T-helper 1 cell (primary cell): ENCODE measurements at regions not wholly inside any gene's neighbourhood (a gene's known extent, or its start where the extent isn't known, plus 50 kb on each side); places are given as distances from the start of the nearest gene placed in this dataset.
"Not testable (repeated sequence)": the region's sequence is repeated elsewhere in the genome, so short reads cannot be mapped to it uniquely, and the experiment has no call there.

ENCODE experiments used
- DNase-seq, 5 donors: peaks; one replicate each; pipeline ENCODE4 v3.0.0-alpha.2; 2012 to 2020

- no peak for DNase-seq
Observed at GRCh38 chr2:59296279-59296678, 1055.2 kb upstream of the FANCL start.

GRCh38 chr2:59295524-59296162 lies 1054.5 kb upstream of the FANCL start:
- no peak for DNase-seq

- no peak for DNase-seq
Observed at GRCh38 chr2:59288771-59289170, 1047.6 kb upstream of the FANCL start.

- DNase-seq: no peak
Observed at GRCh38 chr2:59282374-59283057, 1041.4 kb upstream of the FANCL start.

GRCh38 chr2:59277671-59278070 lies 1036.5 kb upstream of the FANCL start:
- no peak for DNase-seq

GRCh38 chr2:59276917-59277316 lies 1035.8 kb upstream of the FANCL start:
- DNase-seq: no peak

- no peak for DNase-seq
Observed at GRCh38 chr2:59276033-59276432, 1034.9 kb upstream of the FANCL start.

GRCh38 chr2:59266453-59266852 lies 1025.3 kb upstream of the FANCL start:
- DNase-seq: no peak

GRCh38 chr2:59259913-59260312 lies 1018.8 kb upstream of the FANCL start:
- DNase-seq: no peak

- no peak for DNase-seq
Observed at GRCh38 chr2:59256290-59256689, 1015.2 kb upstream of the FANCL start.

- no peak for DNase-seq
Observed at GRCh38 chr2:59254279-59254678, 1013.2 kb upstream of the FANCL start.

- no peak for DNase-seq
Observed at GRCh38 chr2:59250307-59250677, 1009.2 kb upstream of the FANCL start.

GRCh38 chr2:59249441-59250306 lies 1008.5 kb upstream of the FANCL start:
- no peak for DNase-seq

GRCh38 chr2:59239146-59239545 lies 998.0 kb upstream of the FANCL start:
- no peak for DNase-seq

- no peak for DNase-seq
Observed at GRCh38 chr2:59237311-59237710, 996.2 kb upstream of the FANCL start.

GRCh38 chr2:59236723-59237122 lies 995.6 kb upstream of the FANCL start:
- DNase-seq: no peak

- DNase-seq: no peak
Observed at GRCh38 chr2:59233920-59234319, 992.8 kb upstream of the FANCL start.

- no peak for DNase-seq
Observed at GRCh38 chr2:59233448-59233847, 992.3 kb upstream of the FANCL start.

GRCh38 chr2:59232394-59233165 lies 991.5 kb upstream of the FANCL start:
- DNase-seq: no peak

GRCh38 chr2:59226362-59226761 lies 985.2 kb upstream of the FANCL start:
- DNase-seq: not testable (repeated sequence)

GRCh38 chr2:59223742-59224141 lies 982.6 kb upstream of the FANCL start:
- DNase-seq: no peak

GRCh38 chr2:59217360-59217759 lies 976.2 kb upstream of the FANCL start:
- no peak for DNase-seq

GRCh38 chr2:59206361-59206760 lies 965.2 kb upstream of the FANCL start:
- no peak for DNase-seq
